H1 (cell line): ENCODE measurements at regions not wholly inside any gene's neighbourhood (a gene's known extent, or its start where the extent isn't known, plus 50 kb on each side); places are given as distances from the start of the nearest gene placed in this dataset.
"Not testable (repeated sequence)": the region's sequence is repeated elsewhere in the genome, so short reads cannot be mapped to it uniquely, and the experiment has no call there.

Experiments
- CTCF ChIA-PET: fragments of 300-600 bp; sonication (Branson Sonifier 250); formaldehyde crosslinking; loops from one replicate; lab custom pipeline; 2021; ENCODE audit not compliant: partially characterized antibody; lab: Charles Lee
- POLR2A ChIA-PET: fragments of 300-600 bp; sonication (Branson Sonifier 250); formaldehyde crosslinking; loops from one replicate; lab custom pipeline; 2021; ENCODE audit warnings: inconsistent platforms; ENCODE audit not compliant: partially characterized antibody; lab: Charles Lee
- DNase-seq, 2 experiments: peaks; one replicate each; pipeline versions ENCODE4 v3.0.0 to v3.0.0-alpha.2; 2010 to 2022; ENCODE audit warnings: low spot score in 2 of 2, low read depth in 1 of 2, mixed read lengths in 1 of 2
- FAIRE-seq: peaks from 2 replicates; lab custom pipeline; 2011; peaks lifted over from hg19 to GRCh38; lab: Jason Lieb, UNC
- H2AFZ ChIP-seq: 2 replicates; pipeline ENCODE4 v1.8.1; 2012; ENCODE audit warnings: low read length, inconsistent platforms
- H2AK5ac ChIP-seq: 2 replicates; pipeline ENCODE4 v1.6.1; 2013; ENCODE audit warnings: low read depth, low read length
- H2BK120ac ChIP-seq: replicated peaks from 2 replicates; pipeline ENCODE3; 2013; ENCODE audit warnings: low read depth, low read length, inconsistent platforms
- H2BK12ac ChIP-seq: 2 replicates; pipeline ENCODE4 v1.6.1; 2013; ENCODE audit warnings: low read depth, low read length
- H2BK15ac ChIP-seq: 2 replicates; pipeline ENCODE4 v1.6.1; 2013; ENCODE audit warnings: low read length
- H2BK20ac ChIP-seq: 2 replicates; pipeline ENCODE4 v1.6.1; 2013; ENCODE audit warnings: low read length
- H2BK5ac ChIP-seq: 2 replicates; pipeline ENCODE4 v1.6.1; 2013; ENCODE audit warnings: low read depth, low read length
- H3K14ac ChIP-seq: 2 replicates; pipeline ENCODE4 v1.6.1; 2013; ENCODE audit warnings: inconsistent platforms; ENCODE audit not compliant: insufficient read length
- H3K18ac ChIP-seq: 2 replicates; pipeline ENCODE4 v1.6.1; 2013; ENCODE audit warnings: low read length; ENCODE audit errors: extremely low read depth
- H3K23ac ChIP-seq: 2 replicates; pipeline ENCODE4 v1.6.1; 2013; ENCODE audit warnings: inconsistent platforms; ENCODE audit not compliant: insufficient read length
- H3K23me2 ChIP-seq: 2 replicates; pipeline ENCODE4 v1.6.1; 2013; ENCODE audit warnings: low read depth, low read length
- H3K27ac ChIP-seq: 2 replicates; pipeline ENCODE4 v1.6.1; 2011; ENCODE audit warnings: low read depth, low read length, inconsistent platforms
- H3K27me3 ChIP-seq, 4 experiments: replicated peaks in 1 of 4; 1 replicate in 1 of 4; 2 replicates in 3 of 4; pipeline versions ENCODE4 v1.6.1 to v1.8.1; 2011 to 2013; ENCODE audit warnings: low read length in 3 of 4, mild to moderate bottlenecking in 3 of 4, inconsistent platforms in 2 of 4, mixed read lengths in 2 of 4, moderate library complexity in 1 of 4; ENCODE audit not compliant: control insufficient read depth in 3 of 4, insufficient read depth in 3 of 4; ENCODE audit errors: extremely low read depth in 1 of 4
- H3K36me3 ChIP-seq, 4 experiments: 2 replicates each; pipeline versions ENCODE4 v1.6.1 to v1.8.1; 2011 to 2013; ENCODE audit warnings: mild to moderate bottlenecking in 4 of 4, low read length in 3 of 4, moderate library complexity in 2 of 4, control low read depth in 1 of 4, inconsistent platforms in 1 of 4; ENCODE audit not compliant: insufficient read depth in 4 of 4, control insufficient read depth in 2 of 4
- H3K4ac ChIP-seq: replicated peaks from 2 replicates; pipeline ENCODE3; 2013; ENCODE audit warnings: low read length, low read depth, mixed read lengths, inconsistent platforms; ENCODE audit not compliant: insufficient read length
- H3K4me1 ChIP-seq, 4 experiments: replicated peaks in 1 of 4; 1 replicate in 1 of 4; 2 replicates in 3 of 4; pipeline versions ENCODE4 v1.6.1 to v1.8.1; 2011 to 2013; ENCODE audit warnings: low read length in 3 of 4, inconsistent platforms in 2 of 4, mixed read lengths in 1 of 4; ENCODE audit not compliant: insufficient read depth in 4 of 4, control insufficient read depth in 3 of 4
- H3K4me2 ChIP-seq, 2 experiments: 2 replicates each; pipeline versions ENCODE4 v1.6.1 to v1.8.1; 2011 to 2013; ENCODE audit warnings: low read depth in 2 of 2, low read length in 2 of 2, control low read depth in 1 of 2, inconsistent platforms in 1 of 2, mild to moderate bottlenecking in 1 of 2; ENCODE audit not compliant: insufficient read depth in 1 of 2
- H3K4me3 ChIP-seq, 4 experiments: fragments of 200-600, 300-600 bp in 1 of 4; sonication (generic), shearing (Covaris generic), sonication (Bioruptor Twin) in 1 of 4; 2 replicates each; pipeline versions ENCODE4 v1.5.1 to v1.8.1; 2011 to 2016; ENCODE audit warnings: low read length in 4 of 4, low read depth in 3 of 4, control low read depth in 2 of 4, inconsistent platforms in 2 of 4, mild to moderate bottlenecking in 2 of 4, mixed read lengths in 1 of 4, moderate library complexity in 1 of 4; ENCODE audit not compliant: insufficient read depth in 2 of 4; ENCODE audit errors: extremely low read depth in 1 of 4
- H3K56ac ChIP-seq: replicated peaks from 2 replicates; pipeline ENCODE3; 2013; ENCODE audit warnings: low read depth, mild to moderate bottlenecking, mixed read lengths, low read length, inconsistent platforms; ENCODE audit not compliant: insufficient read length
- H3K79me1 ChIP-seq: 2 replicates; pipeline ENCODE4 v1.6.1; 2013; ENCODE audit warnings: low read depth, low read length, control low read depth
- H3K79me2 ChIP-seq, 2 experiments: 2 replicates each; pipeline versions ENCODE4 v1.6.1 to v1.8.1; 2012 to 2013; ENCODE audit warnings: low read length in 2 of 2, mild to moderate bottlenecking in 2 of 2, inconsistent platforms in 1 of 2; ENCODE audit not compliant: insufficient read depth in 2 of 2, control insufficient read depth in 1 of 2
- H3K9ac ChIP-seq, 4 experiments: replicated peaks in 1 of 4; 1 replicate in 1 of 4; 2 replicates in 3 of 4; pipeline versions ENCODE4 v1.6.1 to v1.8.1; 2011 to 2013; ENCODE audit warnings: low read depth in 3 of 4, low read length in 3 of 4, control low read depth in 2 of 4, mild to moderate bottlenecking in 2 of 4, moderate library complexity in 2 of 4, inconsistent platforms in 1 of 4; ENCODE audit errors: extremely low read depth in 1 of 4
- H3K9me3 ChIP-seq, 2 experiments: 2 replicates each; pipeline versions ENCODE4 v1.6.1 to v1.8.1; 2012 to 2013; ENCODE audit warnings: mild to moderate bottlenecking in 2 of 2, moderate library complexity in 2 of 2, control low read depth in 1 of 2, inconsistent platforms in 1 of 2, low read depth in 1 of 2, low read length in 1 of 2, mixed read lengths in 1 of 2; ENCODE audit not compliant: insufficient read depth in 2 of 2
- H4K20me1 ChIP-seq, 2 experiments: replicated peaks in 1 of 2; 2 replicates each; pipeline versions ENCODE3 to v1.8.1; 2011 to 2013; ENCODE audit warnings: inconsistent platforms in 2 of 2, low read length in 2 of 2, mild to moderate bottlenecking in 1 of 2; ENCODE audit not compliant: insufficient read depth in 2 of 2, control insufficient read depth in 1 of 2
- H4K5ac ChIP-seq: 2 replicates; pipeline ENCODE4 v1.6.1; 2013; ENCODE audit warnings: low read length, low read depth, mixed read lengths, inconsistent platforms; ENCODE audit not compliant: insufficient read length
- H4K8ac ChIP-seq: 2 replicates; pipeline ENCODE4 v1.8.0; 2013; ENCODE audit warnings: mild to moderate bottlenecking, moderate library complexity, low read length, inconsistent platforms; ENCODE audit not compliant: insufficient read depth; ENCODE audit errors: extremely low read depth
- H4K91ac ChIP-seq: replicated peaks from 2 replicates; pipeline ENCODE3; 2013; ENCODE audit warnings: low read length, mixed read lengths, inconsistent platforms; ENCODE audit not compliant: insufficient read length
- WGBS, 2 experiments: shearing (Covaris generic) in 1 of 2; methylation state at CpG; one replicate each; pipeline versions ENCODE4 v1.1.6 to v1.1.7; 2013 to 2015; ENCODE audit warnings: low lambda C conversion rate in 2 of 2, mixed read lengths in 2 of 2, inconsistent platforms in 1 of 2, low coverage in 1 of 2, missing lambda C conversion rate in 1 of 2; ENCODE audit not compliant: insufficient replicate concordance in 2 of 2, insufficient coverage in 1 of 2, insufficient read length in 1 of 2; ENCODE audit errors: extremely low coverage in 1 of 2, missing lambda C conversion rate in 1 of 2; 5-methylcytosine and 5-hydroxymethylcytosine counted together

GRCh38 chr18:22828583-22828982, 104.5 kb upstream of the RBBP8 start:
- H3K14ac ChIP-seq, H4K20me1 ChIP-seq, H3K4me1 ChIP-seq, H3K18ac ChIP-seq, H3K79me2 ChIP-seq, H2BK15ac ChIP-seq, H2AFZ ChIP-seq, DNase-seq, H3K9me3 ChIP-seq, H3K79me1 ChIP-seq, H4K8ac ChIP-seq, CTCF ChIA-PET, H3K23ac ChIP-seq, H4K91ac ChIP-seq, H2AK5ac ChIP-seq, H3K9ac ChIP-seq, H3K27me3 ChIP-seq, H2BK20ac ChIP-seq, H2BK12ac ChIP-seq, POLR2A ChIA-PET, H3K36me3 ChIP-seq, H2BK120ac ChIP-seq, H3K4me2 ChIP-seq, H3K4ac ChIP-seq, H3K27ac ChIP-seq, H4K5ac ChIP-seq, H3K23me2 ChIP-seq, H2BK5ac ChIP-seq, FAIRE-seq, H3K4me3 ChIP-seq, H3K56ac ChIP-seq: not testable (repeated sequence)
- 88% methylated on average over 4 of the region's 6 CpGs; no CpG with 5 or more reads in 1 of the 2 experiments for WGBS, 2 experiments
